HG03432 (cell line): ENCODE measurements at regions not wholly inside any gene's neighbourhood (a gene's known extent, or its start where the extent isn't known, plus 50 kb on each side); places are given as distances from the start of the nearest gene placed in this dataset.
"Not testable (repeated sequence)": the region's sequence is repeated elsewhere in the genome, so short reads cannot be mapped to it uniquely, and the experiment has no call there.

Experiments
- ATAC-seq: cut with Tn5 transposase; IDR thresholded peaks from one replicate; pipeline ENCODE4 v1.9.1; 2021; ENCODE audit warnings: mild to moderate bottlenecking, moderate library complexity; ENCODE audit not compliant: unreplicated experiment

GRCh38 chr6:28657769-28658465 is 132.2 kb downstream of the GPX5 start:
- peak; percentile 56 for ATAC-seq

DNA sequence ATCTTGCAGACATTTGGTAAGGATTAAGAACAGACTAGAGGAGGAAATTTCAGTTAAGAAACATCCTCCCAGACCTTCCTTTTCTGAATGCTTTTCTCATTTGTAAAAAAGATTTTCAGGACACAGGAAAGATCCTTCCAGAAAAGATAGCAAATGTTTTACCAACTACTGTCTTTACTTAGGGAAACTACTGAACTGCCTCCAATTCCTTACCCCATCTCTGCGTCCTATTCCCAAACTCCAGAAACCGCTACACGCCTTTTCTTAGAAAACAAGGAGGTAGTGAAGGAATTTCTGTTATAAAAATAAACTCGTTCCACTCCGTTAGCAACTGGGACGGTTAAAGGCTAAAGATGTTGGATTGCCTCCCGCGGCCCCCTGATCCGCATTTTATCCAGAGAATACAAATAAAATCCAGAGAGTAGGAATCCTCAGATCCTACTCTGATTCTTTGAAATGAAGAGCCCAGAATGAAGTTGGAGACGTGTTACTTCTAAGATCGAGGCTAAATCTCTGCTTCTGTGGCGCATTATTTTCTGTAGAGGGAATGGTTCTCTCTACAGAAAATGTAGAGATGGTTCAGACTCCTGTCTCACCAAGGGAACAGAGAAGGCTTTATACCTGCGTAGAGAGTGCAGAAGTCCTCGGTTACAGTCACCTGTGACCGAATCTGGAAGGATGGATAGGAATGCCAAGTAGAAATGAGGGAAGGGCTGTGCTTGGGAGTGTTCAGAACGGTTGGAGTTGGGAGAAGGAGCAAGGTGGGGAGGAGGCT is 133.0 kb downstream of the GPX5 start:
- ATAC-seq, result no peak

GRCh38 chr6:28659250-28659566 is 133.5 kb downstream of the GPX5 start:
- no peak for ATAC-seq

DNA sequence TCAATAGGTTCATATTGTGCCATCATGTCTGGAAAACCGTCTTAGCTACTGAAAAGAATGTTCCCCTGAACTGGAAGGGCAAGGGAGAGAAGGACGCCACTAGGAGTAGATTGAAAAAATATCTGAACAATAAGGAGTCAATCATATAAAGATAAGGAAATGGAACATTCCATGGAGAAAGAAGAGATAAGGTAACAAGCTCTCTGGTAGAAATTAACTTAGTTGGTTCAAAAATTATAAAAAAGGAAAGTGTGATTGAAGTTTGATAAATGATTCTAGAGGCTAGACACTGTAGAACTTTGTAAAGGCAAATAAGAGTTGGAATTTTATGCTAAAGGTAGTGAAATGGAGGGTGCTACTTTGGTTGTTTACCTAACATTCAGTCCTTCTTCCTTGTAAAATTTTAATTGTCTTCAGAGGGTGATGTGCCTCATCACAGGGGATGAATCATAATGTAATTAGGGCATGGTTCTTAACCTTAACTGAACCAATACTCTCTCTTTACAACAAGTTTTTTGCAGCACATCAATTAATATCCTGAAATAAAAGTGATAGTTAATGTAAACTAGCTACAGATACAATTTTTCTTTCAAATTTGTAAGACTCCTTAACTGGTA is 135.5 kb downstream of the GPX5 start:
- ATAC-seq, result no peak

GRCh38 chr6:28664870-28665396 is 139.3 kb downstream of the GPX5 start:
- no peak for ATAC-seq

GRCh38 chr6:28673417-28673786 is 147.7 kb downstream of the GPX5 start:
- ATAC-seq, result no peak

- ATAC-seq, result no peak
Observed at GRCh38 chr6:28673787-28674671, 148.3 kb downstream of the GPX5 start.

GRCh38 chr6:28675600-28675999 is 149.9 kb downstream of the GPX5 start:
- ATAC-seq, result no peak

DNA sequence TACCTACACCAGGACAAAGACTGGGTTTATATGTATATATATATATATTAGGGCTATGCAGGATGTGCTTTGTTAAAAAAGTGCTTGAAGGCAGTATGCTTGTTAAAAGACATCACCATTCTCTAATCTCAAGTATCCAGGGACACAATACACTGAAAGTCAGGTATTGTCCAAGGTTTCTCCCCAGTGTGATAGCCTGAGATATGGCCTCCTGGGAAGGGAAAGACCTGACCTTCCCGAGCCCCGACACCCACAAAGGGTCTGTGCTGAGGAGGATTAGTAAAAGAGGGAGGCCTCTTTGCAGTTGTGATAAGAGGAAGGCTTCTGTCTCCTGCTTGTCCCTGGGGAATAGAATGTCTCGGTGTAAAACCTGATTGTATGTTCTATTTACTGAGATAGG is 156.9 kb downstream of the GPX5 start:
- ATAC-seq, result no peak

DNA sequence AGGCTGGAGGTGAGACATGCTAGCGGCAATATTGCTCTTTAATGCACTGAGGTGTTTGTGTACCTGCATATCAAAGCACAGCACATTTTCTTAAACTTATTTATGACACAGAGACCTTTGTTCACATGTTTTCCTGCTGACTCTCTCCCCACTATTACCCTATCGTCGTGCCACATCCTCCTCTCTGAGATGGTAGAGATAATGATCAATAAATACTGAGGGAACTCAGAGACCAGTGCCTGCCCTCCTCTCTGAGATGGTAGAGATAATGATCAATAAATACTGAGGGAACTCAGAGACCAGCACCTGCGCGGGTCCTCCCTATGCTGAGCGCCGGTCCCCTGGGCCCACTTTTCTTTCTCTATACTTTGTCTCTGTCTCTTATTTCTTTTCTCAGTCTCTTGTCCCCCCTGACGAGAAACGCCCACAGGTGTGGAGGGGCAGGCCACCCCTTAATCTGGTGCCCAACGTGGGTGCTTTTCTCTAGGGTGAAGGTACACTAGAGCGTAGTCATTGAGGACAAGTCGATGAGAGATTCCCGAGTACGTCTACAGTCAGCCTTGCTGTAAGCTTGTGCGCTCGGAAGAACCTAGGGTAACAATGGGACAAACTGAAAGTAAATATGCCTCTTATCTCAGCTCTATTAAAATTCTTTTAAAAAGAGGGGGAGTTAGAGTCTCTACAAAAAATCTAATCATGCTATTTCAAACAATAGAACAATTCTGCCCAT is 157.4 kb downstream of the GPX5 start:
- ATAC-seq, result not testable (repeated sequence)

DNA sequence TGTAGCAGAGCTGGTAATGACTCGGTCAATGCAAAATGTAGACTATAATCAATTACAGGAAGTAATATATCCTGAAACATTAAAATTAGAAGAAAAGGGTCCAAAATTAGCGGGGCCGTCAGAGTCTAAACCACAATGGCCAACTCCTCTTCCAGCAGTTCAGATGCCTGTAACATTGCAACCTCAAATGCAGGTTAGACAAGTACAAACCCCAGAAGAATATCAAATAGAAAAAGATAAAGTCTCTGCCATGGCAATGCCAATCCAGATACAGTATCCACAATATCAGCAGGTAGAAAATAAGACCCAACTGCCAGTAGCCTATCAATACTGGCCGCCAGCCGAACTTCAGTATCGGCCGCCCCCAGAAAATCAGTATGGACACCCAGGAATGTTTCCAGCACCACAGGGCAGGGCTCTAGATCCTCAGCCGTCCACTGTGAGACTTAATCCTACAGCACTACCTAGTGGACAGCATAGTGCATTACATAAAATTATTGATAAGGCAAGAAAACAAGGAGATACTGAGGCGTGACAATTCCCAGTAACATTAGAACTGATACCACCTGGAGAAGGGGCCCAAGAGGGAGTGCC is 158.4 kb downstream of the GPX5 start:
- no peak for ATAC-seq

- ATAC-seq, result not testable (repeated sequence)
Observed at GRCh38 chr6:28685960-28686359, 160.3 kb downstream of the GPX5 start.

GRCh38 chr6:28686446-28687027 is 160.9 kb downstream of the GPX5 start:
- ATAC-seq, result not testable (repeated sequence)

- not testable (repeated sequence) for ATAC-seq
Observed at GRCh38 chr6:28687309-28687981, 161.8 kb downstream of the GPX5 start.

- not testable (repeated sequence) for ATAC-seq
Observed at GRCh38 chr6:28691991-28692390, 166.3 kb downstream of the GPX5 start.

DNA sequence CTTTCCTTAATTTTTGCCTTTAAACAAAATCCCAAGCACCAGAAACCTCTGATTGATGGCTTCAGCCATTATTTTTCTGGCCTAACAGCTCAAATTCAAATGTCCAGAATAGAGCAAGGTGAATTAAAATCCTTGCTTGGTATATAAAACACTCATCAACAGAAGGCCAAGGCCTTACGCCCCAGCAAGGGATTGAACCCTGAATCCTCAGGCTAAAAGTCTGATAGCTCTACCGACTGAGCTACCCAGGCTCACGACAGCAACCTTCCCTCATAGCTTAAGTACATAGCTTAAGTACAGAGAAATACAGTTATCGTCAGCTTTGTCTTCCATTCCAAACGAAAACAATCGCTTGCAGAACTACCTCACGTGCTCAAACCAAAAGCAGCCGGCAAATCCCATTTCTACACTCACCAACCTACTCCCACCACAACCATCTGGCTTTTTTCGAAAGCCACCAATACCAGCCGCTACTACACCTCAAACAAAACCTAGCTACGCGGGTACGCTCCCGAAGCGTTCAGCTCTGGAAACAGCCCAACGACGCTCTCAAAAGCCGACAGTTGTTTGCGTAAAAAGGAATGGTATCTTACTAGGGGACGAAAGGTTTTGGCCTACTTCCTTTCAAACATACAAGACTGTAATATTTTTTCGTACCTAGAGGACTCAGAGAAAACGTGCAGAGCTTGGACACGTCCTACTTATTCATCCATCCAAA is 167.5 kb downstream of the GPX5 start:
- ATAC-seq, result no peak

GRCh38 chr6:28693751-28694443 is 168.2 kb downstream of the GPX5 start:
- ATAC-seq, result no peak

DNA sequence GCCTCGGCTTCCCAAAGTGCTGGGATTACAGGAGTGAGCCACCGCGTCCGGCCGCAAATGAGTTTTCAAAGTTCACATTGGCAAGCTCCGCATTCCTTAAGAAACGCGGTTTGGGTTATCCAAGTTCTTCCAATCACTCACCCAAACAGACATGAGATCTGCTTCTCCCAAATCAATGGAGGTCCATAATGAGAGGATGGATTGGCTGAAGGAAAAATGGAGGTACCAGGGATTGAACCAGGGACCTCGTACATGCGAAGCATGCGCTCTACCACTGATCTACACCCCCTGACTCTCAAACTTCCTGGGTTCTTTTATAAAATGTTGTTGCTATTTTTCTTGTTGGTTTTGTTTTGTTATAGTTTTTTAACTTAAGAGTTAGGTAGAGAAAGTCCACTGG is 170.0 kb downstream of the GPX5 start:
- ATAC-seq, result no peak
